ENCODE measurements at regions not wholly inside any gene's neighbourhood (a gene's known extent, or its start where the extent isn't known, plus 50 kb on each side); places are given as distances from the start of the nearest gene placed in this dataset.

- Mint-ChIP-seq H3K36me3 (no peaks in the 10 kb centered on the region), H3K9me3 (no peaks in the 10 kb centered on the region), H3K27ac (peak overlapping the region; percentile 90), H3K4me1 (peaks cover 49% of the 10 kb centered on the region), H3K27me3 (ENCODE audit: low read depth) (no peaks in the 10 kb centered on the region), H3K4me3 (no peak overlapping the region)
- DNase-seq (ENCODE audit: low spot score in 2 of 2, unreplicated experiment in 2 of 2), result no peak
- TF ChIP-seq CTCF (IDR thresholded peaks at IDR 0.05; ENCODE audit: unreplicated experiment), result no peak
Observed at GRCh38 chr9:13967011-13967410, 346.9 kb downstream of the NFIB start.

- Mint-ChIP-seq H3K4me3 (no peak overlapping the region), H3K27me3 (ENCODE audit: low read depth) (no peaks in the 10 kb centered on the region), H3K9me3 (no peaks in the 10 kb centered on the region), H3K4me1 (peaks cover 44% of the 10 kb centered on the region), H3K36me3 (no peaks in the 10 kb centered on the region), H3K27ac (no peak overlapping the region)
- no peak for TF ChIP-seq CTCF (IDR thresholded peaks at IDR 0.05; ENCODE audit: unreplicated experiment)
- DNase-seq (ENCODE audit: low spot score in 2 of 2, unreplicated experiment in 2 of 2), result no peak
Observed at GRCh38 chr9:13963005-13963653, 350.8 kb downstream of the NFIB start.

- H3K27me3 Mint-ChIP-seq (ENCODE audit: low read depth), result no peaks in the 10 kb centered on the region
- H3K36me3 Mint-ChIP-seq, result no peaks in the 10 kb centered on the region
- no peak for TF ChIP-seq CTCF (IDR thresholded peaks at IDR 0.05; ENCODE audit: unreplicated experiment)
- DNase-seq (ENCODE audit: low spot score in 2 of 2, unreplicated experiment in 2 of 2), result no peak
- no peak overlapping the region for H3K4me3 Mint-ChIP-seq
- peak overlapping the region; percentile 76 for H3K27ac Mint-ChIP-seq
- H3K4me1 Mint-ChIP-seq, result peaks cover 39% of the 10 kb centered on the region
- H3K9me3 Mint-ChIP-seq, result no peaks in the 10 kb centered on the region
Observed at GRCh38 chr9:13962006-13962405, 351.9 kb downstream of the NFIB start.

GRCh38 chr9:13960011-13960765 lies 353.8 kb downstream of the NFIB start:
- DNase-seq (ENCODE audit: low spot score in 2 of 2, unreplicated experiment in 2 of 2), result no peak
- peaks cover 49% of the 10 kb centered on the region for H3K4me1 Mint-ChIP-seq
- TF ChIP-seq CTCF (IDR thresholded peaks at IDR 0.05; ENCODE audit: unreplicated experiment), result no peak
- peak overlapping the region; percentile 60 for H3K27ac Mint-ChIP-seq
- no peaks in the 10 kb centered on the region for H3K27me3 Mint-ChIP-seq (ENCODE audit: low read depth)
- H3K4me3 Mint-ChIP-seq, result no peak overlapping the region
- H3K36me3 Mint-ChIP-seq, result no peaks in the 10 kb centered on the region
- no peaks in the 10 kb centered on the region for H3K9me3 Mint-ChIP-seq

- no peaks in the 10 kb centered on the region for H3K27me3 Mint-ChIP-seq (ENCODE audit: low read depth)
- no peak overlapping the region for H3K4me3 Mint-ChIP-seq
- H3K4me1 Mint-ChIP-seq, result peaks cover 59% of the 10 kb centered on the region
- no peak for DNase-seq (ENCODE audit: low spot score in 2 of 2, unreplicated experiment in 2 of 2)
- no peak overlapping the region for H3K27ac Mint-ChIP-seq
- TF ChIP-seq CTCF (IDR thresholded peaks at IDR 0.05; ENCODE audit: unreplicated experiment), result no peak
- no peaks in the 10 kb centered on the region for H3K36me3 Mint-ChIP-seq
- H3K9me3 Mint-ChIP-seq, result no peaks in the 10 kb centered on the region
Observed at GRCh38 chr9:13958672-13959071, 355.3 kb downstream of the NFIB start.
